Thymus (tissue), 11 donors: ENCODE measurements at regions not wholly inside any gene's neighbourhood (a gene's known extent, or its start where the extent isn't known, plus 50 kb on each side); places are given as distances from the start of the nearest gene placed in this dataset.

ENCODE experiments used
- DNase-seq, 9 donors: peaks; one replicate each; pipeline ENCODE4 v3.0.0-alpha.2; 2013; ENCODE audit warnings: low spot score in 9 of 9, low read depth in 6 of 9, missing footprints in 1 of 9
- H3K27ac ChIP-seq, 2 donors: one replicate each; pipeline ENCODE4 v1.5.1; 2013; ENCODE audit warnings: control low read depth in 1 of 2, low read depth in 1 of 2, low read length in 1 of 2, mild to moderate bottlenecking in 1 of 2, moderate library complexity in 1 of 2
- H3K27me3 ChIP-seq, 2 donors: one replicate each; pipeline ENCODE4 v1.5.1; 2013; ENCODE audit warnings: low read length in 1 of 2; ENCODE audit not compliant: control insufficient read depth in 2 of 2, insufficient read depth in 1 of 2
- H3K36me3 ChIP-seq, 2 donors: one replicate each; pipeline ENCODE4 v1.5.1; 2013; ENCODE audit warnings: low read length in 1 of 2, mild to moderate bottlenecking in 1 of 2, moderate library complexity in 1 of 2; ENCODE audit not compliant: control insufficient read depth in 2 of 2, insufficient read depth in 2 of 2
- H3K4me1 ChIP-seq, 2 donors: one replicate each; pipeline ENCODE4 v1.5.1; 2013; ENCODE audit warnings: low read length in 2 of 2; ENCODE audit not compliant: control insufficient read depth in 2 of 2, insufficient read depth in 2 of 2
- H3K4me3 ChIP-seq, 2 donors: one replicate each; pipeline ENCODE4 v1.5.1; 2013; ENCODE audit warnings: low read length in 2 of 2, control low read depth in 1 of 2, mild to moderate bottlenecking in 1 of 2
- H3K9me3 ChIP-seq, 2 donors: one replicate each; pipeline ENCODE4 v1.5.1; 2013; ENCODE audit warnings: low read length in 1 of 2, mild to moderate bottlenecking in 1 of 2; ENCODE audit not compliant: control insufficient read depth in 2 of 2, insufficient read depth in 1 of 2
- WGBS: extraction: QIAGEN DNeasy Blood & Tissue Kit; methylation state at CpG from one replicate; pipeline ENCODE4 v1.1.7; 2013; 5-methylcytosine and 5-hydroxymethylcytosine counted together
- donor health status: healthy.

DNA sequence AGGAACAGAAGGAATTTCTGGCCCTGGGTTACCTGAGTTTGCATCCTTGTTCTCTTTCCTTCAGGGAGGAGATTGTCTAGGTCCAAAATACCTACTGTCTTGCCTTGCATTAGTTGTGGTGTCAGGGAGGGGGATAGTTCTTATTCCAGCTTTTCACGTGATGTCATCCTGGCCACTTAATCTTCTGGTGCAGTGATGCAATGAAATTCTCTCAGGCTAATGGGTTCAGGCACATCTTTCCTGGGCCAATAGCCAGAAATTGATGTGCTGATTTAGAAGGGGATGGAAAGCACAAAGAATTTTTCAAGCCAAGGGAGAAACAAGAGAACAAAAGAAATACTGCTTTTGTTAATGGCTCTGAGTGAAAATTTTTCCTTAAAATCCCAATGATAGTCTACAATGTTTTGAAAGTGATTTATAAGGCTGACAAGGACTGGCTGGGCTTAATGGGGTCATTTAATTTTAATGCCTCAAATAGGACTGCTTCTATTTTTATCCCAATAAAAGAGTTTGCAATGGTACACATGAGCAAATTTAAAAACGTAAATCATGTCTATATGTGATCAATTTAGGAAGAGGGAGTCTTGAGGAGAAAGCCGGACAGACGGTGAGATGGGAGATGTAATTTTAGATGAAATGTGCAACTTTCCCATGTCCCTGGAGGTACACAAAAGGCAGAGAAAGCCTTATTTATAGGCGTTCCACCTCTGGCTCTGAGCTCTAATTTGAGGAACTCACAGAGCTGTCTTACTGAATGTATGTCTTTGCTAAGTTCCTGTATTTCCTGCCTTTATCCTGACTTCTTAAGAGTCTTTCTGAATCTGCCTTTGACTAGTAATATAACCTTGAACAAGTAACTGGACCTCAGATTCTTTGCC is 89.3 kb upstream of the SV2C start:
- WGBS: 58% methylated on average over 5 of the region's 5 CpGs
- no peaks in the 10 kb centered on the region for H3K27me3 ChIP-seq
- H3K4me1 ChIP-seq: no peaks in the 10 kb centered on the region
- DNase-seq: no peak
- H3K36me3 ChIP-seq: no peaks in the 10 kb centered on the region
- no peaks in the 10 kb centered on the region for H3K9me3 ChIP-seq
- no peak overlapping the region for H3K27ac ChIP-seq
- no peak overlapping the region for H3K4me3 ChIP-seq

DNA sequence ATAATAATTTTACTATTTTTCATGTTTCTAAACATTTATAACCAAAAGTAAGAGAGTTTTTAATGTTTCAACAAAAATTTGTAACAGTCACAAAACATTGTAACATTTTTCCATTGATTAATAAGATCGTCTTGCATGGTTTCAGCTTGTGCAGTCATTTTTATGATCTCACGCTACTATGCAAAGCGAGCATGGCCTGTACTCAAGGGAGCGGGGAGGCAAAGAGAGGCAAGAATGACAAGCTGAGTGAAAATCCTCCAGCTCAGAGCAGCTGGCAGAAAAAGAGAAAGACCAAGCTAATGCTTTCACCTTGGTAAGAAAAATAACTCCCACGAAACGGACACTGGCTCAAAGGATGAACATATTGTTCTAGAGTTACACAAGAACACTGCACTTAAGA is 90.0 kb upstream of the SV2C start:
- Histone ChIP-seq H3K4me1 (no peaks in the 10 kb centered on the region), H3K27me3 (no peaks in the 10 kb centered on the region), H3K4me3 (no peak overlapping the region), H3K27ac (no peak overlapping the region), H3K9me3 (no peaks in the 10 kb centered on the region), H3K36me3 (no peaks in the 10 kb centered on the region)
- WGBS: 94% methylated on average over 6 of the region's 6 CpGs
- no peak for DNase-seq

DNA sequence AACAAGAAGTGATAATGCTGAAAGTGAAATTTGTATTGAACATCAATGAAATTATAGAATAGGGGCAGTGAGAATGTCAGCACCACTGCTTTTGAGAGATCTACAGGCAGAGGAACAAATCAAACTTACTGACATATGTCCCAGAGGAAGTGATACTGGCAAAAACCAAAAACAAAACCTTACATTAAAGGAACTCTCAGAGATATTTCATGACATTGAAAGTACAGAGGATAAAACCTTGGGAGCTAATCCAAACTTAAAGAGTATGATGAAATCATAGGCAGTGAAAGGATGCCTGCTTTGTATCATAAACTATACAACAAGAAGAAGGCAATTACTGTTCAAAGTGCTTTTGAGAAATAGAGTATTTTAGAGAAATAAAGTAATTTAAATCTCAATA is 90.4 kb upstream of the SV2C start:
- Histone ChIP-seq H3K4me1 (no peaks in the 10 kb centered on the region), H3K9me3 (no peaks in the 10 kb centered on the region), H3K27me3 (no peaks in the 10 kb centered on the region), H3K4me3 (no peak overlapping the region), H3K27ac (no peak overlapping the region), H3K36me3 (no peaks in the 10 kb centered on the region)
- no peak for DNase-seq

DNA sequence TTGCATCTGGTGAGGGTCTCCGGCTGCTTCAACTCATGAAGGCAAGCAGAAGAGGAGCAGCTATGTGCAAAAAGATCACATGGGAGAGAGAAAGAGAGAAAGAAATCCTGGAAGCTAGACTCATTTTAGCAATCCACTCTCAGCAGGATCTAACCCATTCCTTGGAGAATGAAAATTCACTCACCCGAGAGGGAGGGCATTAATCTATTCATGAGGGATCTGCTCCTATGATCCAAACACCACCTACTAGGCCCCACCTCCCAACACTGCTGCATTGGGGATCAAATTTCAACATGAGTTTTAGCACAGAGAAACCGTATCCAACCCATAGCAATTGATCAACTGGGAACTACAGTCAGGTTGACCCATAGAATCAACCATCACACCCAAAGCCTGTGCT is 98.1 kb upstream of the SV2C start:
- no peaks in the 10 kb centered on the region for H3K4me1 ChIP-seq
- H3K36me3 ChIP-seq: no peaks in the 10 kb centered on the region
- 93% methylated on average over 3 of the region's 3 CpGs for WGBS
- H3K4me3 ChIP-seq: no peak overlapping the region
- H3K27ac ChIP-seq: no peak overlapping the region
- H3K9me3 ChIP-seq: no peaks in the 10 kb centered on the region
- DNase-seq: no peak
- no peaks in the 10 kb centered on the region for H3K27me3 ChIP-seq

DNA sequence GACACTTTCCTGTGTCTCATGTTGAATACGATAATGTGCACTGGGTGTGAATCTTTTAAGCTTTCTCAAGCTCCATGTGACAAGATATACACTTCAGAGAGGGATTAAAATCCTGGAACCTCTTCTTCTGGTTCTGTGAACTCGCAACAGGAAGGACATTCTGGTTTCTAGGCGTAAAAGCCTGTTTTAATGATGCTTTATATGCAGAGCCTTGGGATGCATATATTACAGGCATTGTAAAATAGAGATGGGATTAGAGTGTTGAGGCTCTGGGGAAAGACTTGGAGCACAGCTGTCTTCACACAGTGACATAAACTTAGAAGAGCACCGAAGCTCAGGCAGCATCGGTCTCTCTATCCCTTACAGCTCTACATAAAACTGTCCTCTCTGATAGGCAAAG is 107.7 kb upstream of the SV2C start:
- Histone ChIP-seq H3K36me3 (no peaks in the 10 kb centered on the region), H3K27me3 (no peaks in the 10 kb centered on the region), H3K4me3 (no peak overlapping the region), H3K4me1 (no peaks in the 10 kb centered on the region), H3K9me3 (no peaks in the 10 kb centered on the region), H3K27ac (no peak overlapping the region)
- 95% methylated on average over 5 of the region's 5 CpGs for WGBS
- DNase-seq: no peak

DNA sequence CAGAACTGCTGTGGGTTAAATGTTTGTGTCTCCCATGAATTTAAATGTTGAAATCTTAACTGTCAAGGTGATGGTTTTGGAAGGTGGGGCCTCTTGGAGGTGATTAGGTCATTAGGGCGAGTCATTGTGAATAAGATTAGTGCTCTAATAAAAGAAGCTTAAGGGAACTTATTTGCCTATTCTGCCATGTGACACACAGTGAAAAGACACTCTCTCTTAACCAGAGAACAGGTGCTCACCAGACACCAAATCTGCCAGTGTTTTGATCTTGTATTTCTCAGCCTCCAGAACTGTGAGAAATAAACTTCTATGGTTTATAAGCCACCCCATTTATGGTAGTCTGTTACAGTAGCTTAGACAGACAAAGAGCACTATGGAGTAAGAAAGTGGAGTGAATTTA is 117.9 kb upstream of the SV2C start:
- H3K27me3 ChIP-seq: no peaks in the 10 kb centered on the region
- H3K4me3 ChIP-seq: no peak overlapping the region
- H3K27ac ChIP-seq: no peak overlapping the region
- H3K4me1 ChIP-seq: no peaks in the 10 kb centered on the region
- no peaks in the 10 kb centered on the region for H3K36me3 ChIP-seq
- DNase-seq: no peak
- 88% methylated on average over 1 of the region's 1 CpG for WGBS
- peaks cover 0 to 17% of the 10 kb centered on the region in 2 donors for H3K9me3 ChIP-seq

DNA sequence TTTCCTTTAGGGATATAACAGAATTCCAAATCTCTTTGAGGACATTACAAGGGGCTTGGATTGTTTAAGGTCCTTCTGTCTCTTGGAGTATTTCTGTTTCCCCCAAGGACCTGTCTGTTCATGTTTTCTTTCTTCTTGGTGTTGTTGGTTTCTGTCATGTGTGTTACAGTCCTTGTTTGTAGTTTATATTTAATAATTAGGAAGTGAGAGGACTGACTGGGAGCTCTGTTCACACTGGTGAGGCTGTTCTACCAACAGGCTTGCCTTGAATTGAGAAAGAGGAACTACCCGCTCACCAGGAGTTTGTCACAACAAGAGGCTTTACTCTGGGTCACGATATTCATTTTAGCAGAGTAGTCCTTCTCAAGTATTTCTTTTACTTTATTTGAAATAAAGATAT is 119.2 kb upstream of the SV2C start:
- WGBS: 46% methylated on average over 2 of the region's 2 CpGs
- no peaks in the 10 kb centered on the region for H3K4me1 ChIP-seq
- peaks cover 0 to 17% of the 10 kb centered on the region in 2 donors for H3K9me3 ChIP-seq
- H3K4me3 ChIP-seq: no peak overlapping the region
- DNase-seq: peak in 1 of 9 donors; percentile 4
- no peak overlapping the region for H3K27ac ChIP-seq
- no peaks in the 10 kb centered on the region for H3K36me3 ChIP-seq
- H3K27me3 ChIP-seq: no peaks in the 10 kb centered on the region

DNA sequence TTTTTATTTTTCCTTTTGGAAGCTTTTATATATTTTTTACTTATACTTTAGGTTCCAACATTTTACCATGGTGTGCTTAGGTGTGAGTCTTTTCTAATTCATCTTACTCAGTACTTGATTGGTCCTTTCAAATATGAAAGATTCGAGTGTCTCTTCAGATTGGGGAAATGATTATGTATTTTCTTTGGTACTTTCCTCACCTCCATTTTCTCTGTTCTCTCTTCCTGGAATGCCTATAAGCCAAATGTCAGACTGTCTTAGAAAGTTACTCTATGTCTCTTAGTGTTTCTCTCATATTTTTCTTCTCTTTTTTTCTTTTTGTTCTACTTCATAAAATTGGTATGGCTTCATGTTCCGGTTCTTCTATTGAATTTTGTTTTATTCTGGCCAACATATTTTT is 119.6 kb upstream of the SV2C start:
- 93% methylated on average over 2 of the region's 2 CpGs for WGBS

DNA sequence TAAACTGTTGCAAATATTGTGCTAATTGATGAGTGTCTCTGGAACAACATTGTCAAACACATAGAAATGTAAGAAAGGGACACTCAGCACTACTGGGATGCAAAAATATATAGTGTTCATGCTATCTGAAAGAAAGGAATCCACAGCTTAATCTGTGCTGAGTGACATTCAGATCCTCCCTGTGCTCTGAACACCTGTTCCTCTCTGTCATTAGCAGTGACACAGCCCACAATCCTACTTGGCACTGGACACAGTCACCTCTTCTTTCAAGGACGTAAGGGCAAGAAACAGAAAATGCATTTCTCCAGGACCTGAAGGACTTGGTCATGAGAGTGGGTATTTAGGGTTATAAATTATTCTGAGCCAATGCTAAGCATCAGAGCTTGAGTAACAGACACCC is 121.4 kb upstream of the SV2C start:
- H3K27ac ChIP-seq: no peak overlapping the region
- H3K36me3 ChIP-seq: no peaks in the 10 kb centered on the region
- no peaks in the 10 kb centered on the region for H3K27me3 ChIP-seq
- DNase-seq: no peak
- no peak overlapping the region for H3K4me3 ChIP-seq
- 89% methylated on average over 1 of the region's 1 CpG for WGBS
- H3K9me3 ChIP-seq: peaks cover 0 to 4% of the 10 kb centered on the region in 2 donors
- no peaks in the 10 kb centered on the region for H3K4me1 ChIP-seq

More for the DNA sequence above, 119.6 kb upstream of the SV2C start:
- H3K36me3 ChIP-seq: no peaks in the 10 kb centered on the region
- no peak overlapping the region for H3K4me3 ChIP-seq
- peaks cover 0 to 17% of the 10 kb centered on the region in 2 donors for H3K9me3 ChIP-seq
- no peak for DNase-seq
- no peak overlapping the region for H3K27ac ChIP-seq
- no peaks in the 10 kb centered on the region for H3K4me1 ChIP-seq
- H3K27me3 ChIP-seq: no peaks in the 10 kb centered on the region
